ENCODE measurements at regions not wholly inside any gene's neighbourhood (a gene's known extent, or its start where the extent isn't known, plus 50 kb on each side); places are given as distances from the start of the nearest gene placed in this dataset.

DNA sequence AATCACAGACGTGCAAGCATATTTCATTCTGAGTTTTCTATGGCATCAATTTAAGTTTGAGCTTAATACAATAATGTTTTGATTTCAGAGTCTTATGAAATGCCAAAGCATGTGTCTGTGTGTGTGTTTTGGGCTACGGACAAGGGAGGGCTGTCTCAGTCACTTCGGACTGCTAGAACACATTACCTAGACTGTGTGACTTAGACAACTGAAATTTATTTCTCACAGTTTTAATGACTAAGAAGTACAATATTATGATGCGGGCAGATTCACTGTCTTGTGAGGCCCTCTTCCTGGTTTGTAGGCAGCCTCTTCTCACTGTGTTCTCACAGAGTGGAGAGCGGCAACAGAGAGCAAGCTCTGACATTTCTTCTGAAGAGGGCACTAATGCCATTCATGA, 1202.0 kb downstream of the EFNB2 start:
- TF ChIP-seq, protein P1, sequence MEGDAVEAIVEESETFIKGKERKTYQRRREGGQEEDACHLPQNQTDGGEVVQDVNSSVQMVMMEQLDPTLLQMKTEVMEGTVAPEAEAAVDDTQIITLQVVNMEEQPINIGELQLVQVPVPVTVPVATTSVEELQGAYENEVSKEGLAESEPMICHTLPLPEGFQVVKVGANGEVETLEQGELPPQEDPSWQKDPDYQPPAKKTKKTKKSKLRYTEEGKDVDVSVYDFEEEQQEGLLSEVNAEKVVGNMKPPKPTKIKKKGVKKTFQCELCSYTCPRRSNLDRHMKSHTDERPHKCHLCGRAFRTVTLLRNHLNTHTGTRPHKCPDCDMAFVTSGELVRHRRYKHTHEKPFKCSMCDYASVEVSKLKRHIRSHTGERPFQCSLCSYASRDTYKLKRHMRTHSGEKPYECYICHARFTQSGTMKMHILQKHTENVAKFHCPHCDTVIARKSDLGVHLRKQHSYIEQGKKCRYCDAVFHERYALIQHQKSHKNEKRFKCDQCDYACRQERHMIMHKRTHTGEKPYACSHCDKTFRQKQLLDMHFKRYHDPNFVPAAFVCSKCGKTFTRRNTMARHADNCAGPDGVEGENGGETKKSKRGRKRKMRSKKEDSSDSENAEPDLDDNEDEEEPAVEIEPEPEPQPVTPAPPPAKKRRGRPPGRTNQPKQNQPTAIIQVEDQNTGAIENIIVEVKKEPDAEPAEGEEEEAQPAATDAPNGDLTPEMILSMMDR (IDR thresholded peaks at IDR 0.05; ENCODE audit: control extremely low read depth in 1 of 3, insufficient read depth in 1 of 3, low read depth in 1 of 3, low read length in 3 of 3) = no peak
- TF ChIP-seq EZH2 (IDR thresholded peaks at IDR 0.05; ENCODE audit: low read depth, low read length, severe bottlenecking) = no peak
- no peak for TF ChIP-seq EGR1 (IDR thresholded peaks at IDR 0.05; ENCODE audit: borderline replicate concordance, low read depth, low read length)
- no peak for TF ChIP-seq JUND (IDR thresholded peaks at IDR 0.05; ENCODE audit: low read length)
